ENCODE measurements at regions not wholly inside any gene's neighbourhood (a gene's known extent, or its start where the extent isn't known, plus 50 kb on each side); places are given as distances from the start of the nearest gene placed in this dataset.

DNA sequence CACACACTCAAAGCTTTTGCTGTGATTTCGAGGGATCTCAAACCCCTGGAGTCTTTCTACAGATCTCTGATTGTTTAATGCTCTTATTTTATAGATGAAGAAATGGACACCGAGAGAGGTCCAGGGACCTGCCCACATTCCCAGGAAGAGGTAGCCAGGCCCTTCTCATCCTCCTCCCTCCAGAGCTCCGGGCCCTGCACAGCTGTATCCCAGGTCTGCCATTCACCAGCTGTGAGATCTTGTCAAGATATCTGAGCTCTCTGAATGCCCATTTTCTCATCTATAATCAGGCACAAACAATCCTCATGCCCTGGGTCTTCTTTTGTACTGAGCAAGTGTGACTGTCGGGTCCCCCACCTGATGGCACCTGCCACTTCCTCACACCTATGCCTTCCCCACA is 98.2 kb upstream of the ALX4 start:
- TF ChIP-seq CTCF (IDR thresholded peaks at IDR 0.05; ENCODE audit: insufficient read depth, low read depth, low read length) (no peak), EZH2 (IDR thresholded peaks at IDR 0.05; ENCODE audit: insufficient read depth, low read length) (no peak)

Measured in astrocyte (in vitro differentiated cells and primary cell).